Hematopoietic multipotent progenitor cell treated with erythropoietin and hydrocortisone succinate and interleukin-3 and kit ligand, for 4 days (in vitro differentiated cells): ENCODE measurements at regions not wholly inside any gene's neighbourhood (a gene's known extent, or its start where the extent isn't known, plus 50 kb on each side); places are given as distances from the start of the nearest gene placed in this dataset.
"Not testable (repeated sequence)": the region's sequence is repeated elsewhere in the genome, so short reads cannot be mapped to it uniquely, and the experiment has no call there.

Source experiments
- DNase-seq: peaks from one replicate; pipeline ENCODE4 v3.0.0-alpha.2; 2015

DNA sequence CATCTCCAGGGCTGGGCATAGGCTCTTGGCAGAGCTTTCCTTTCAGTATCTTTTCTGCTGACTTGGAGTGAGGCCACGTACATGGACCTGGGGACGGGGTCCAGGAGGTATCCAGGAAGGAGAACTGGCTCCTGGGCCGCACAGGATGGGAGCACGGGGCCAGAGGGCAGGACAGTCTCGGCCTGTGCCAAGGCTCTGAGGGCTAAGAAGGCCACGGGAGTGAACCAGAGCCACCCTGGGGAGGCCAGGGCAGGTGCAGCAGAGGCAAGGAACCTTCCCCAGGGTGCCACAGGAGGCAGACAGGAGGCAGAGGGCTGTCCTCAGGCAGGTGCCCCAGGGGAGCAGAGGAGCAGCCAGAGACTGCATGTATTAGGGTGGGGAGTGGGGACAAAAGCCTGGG, 50.3 kb downstream of the PLXNA1 start:
- DNase-seq: no peak

DNA sequence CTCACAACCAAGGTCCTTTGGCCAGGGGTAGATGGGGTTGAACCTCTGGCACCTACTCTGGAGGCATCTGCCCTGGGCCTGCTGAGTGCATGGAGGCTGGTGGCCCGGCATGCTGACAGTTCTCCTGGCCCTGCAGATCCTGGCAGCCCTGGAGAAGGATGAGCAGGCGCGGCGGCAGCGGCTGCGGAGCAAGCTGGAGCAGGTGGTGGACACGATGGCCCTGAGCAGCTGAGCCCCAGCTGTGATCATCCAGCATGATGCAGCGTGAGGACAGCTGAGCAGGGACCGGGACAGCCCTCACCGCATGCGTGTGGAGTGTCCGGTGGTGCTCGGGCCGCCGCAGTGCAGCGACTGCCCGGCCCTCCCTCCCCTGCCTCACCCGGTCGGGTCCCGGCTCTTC, 50.9 kb downstream of the PLXNA1 start:
- no peak for DNase-seq

DNA sequence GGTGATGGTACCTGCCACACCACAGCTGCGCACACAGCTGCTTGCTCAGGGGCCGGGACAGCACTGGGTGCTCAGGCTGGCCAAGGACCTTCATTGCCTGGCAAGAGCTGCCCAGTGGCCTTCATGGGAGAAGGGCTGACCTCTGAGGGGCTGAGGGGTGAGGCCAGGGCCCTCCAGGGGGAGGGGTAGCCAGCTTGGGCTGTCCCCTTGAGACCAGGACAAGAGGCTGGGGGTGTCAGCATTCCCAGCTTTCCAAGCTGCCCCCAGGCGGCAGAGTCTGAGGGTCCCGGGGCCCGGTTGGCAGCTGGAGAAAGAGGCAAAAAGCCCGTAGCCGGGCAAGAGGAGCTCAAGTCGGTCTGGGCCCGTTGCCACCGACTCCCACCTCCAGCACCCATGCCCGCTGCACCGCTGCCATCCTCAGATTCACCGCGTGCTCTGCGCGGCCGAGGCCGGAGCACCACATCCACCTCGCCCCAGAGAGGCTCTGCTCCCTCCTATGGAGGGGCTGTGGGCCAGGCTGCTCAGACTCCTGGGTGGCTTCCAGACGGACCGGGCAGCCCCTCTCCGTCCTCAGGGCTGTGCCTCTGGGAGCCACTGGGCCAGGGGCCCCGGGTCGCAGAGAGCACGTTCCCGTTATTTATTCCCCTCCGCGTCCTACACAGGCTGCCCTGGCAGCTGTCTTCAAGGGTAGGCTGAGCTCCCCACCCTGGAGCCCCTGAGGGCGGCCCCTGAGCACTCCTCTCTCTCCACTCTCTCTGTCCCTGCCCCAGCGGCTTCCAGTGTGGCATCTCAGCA, 51.5 kb downstream of the PLXNA1 start:
- DNase-seq: no peak

DNA sequence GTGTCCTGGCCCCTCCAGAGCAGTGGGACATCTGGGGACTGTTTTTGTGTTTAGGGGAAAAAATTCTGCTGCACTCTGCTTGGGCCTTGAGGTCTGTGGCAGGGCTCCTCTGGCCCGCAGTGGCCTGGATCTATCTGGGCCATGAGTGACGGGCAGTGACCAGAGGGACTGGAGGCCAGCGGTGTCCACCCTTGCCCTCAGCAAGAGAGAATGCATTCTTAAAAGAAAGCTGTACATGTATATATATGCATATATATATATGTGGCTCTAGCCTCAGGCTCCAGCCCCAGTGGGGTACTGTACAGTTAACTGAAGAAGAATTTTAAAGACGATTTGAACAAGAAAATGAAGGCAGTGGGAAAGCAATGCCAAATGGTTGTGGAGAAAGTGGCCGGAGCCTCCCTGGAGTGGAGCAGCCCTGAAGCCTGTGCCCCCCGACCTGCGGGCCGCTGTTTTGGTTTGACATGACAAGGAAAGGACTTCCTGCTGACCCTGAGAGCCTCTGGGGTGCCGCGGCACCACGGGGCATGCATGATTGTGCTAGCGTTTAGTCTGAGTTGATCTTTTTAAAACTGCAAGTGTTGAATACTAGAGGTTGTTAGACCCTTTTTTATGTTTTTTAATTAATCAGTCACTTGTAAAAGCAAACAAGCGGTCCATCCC, 52.2 kb downstream of the PLXNA1 start:
- no peak for DNase-seq

DNA sequence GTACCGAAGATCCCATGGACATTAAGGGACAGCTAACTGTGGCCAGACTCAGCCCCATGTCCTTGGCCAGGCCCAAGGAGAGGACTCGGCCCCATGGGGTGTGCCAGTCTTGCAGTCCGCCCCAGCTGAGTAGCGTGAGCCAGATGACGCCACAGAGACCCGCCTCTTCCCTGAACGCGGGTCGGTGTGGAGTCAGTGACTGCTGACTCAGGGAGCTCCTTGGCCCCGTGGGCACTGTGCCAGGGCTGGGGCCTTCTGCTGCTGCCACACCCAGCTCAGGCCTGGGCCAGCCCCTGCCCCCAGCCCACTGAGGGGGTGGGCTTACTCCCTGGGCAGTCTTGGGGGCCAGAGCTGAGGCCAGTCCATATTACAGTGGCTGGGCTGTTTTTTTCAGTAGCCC, 52.8 kb downstream of the PLXNA1 start:
- peak; percentile 60 for DNase-seq

DNA sequence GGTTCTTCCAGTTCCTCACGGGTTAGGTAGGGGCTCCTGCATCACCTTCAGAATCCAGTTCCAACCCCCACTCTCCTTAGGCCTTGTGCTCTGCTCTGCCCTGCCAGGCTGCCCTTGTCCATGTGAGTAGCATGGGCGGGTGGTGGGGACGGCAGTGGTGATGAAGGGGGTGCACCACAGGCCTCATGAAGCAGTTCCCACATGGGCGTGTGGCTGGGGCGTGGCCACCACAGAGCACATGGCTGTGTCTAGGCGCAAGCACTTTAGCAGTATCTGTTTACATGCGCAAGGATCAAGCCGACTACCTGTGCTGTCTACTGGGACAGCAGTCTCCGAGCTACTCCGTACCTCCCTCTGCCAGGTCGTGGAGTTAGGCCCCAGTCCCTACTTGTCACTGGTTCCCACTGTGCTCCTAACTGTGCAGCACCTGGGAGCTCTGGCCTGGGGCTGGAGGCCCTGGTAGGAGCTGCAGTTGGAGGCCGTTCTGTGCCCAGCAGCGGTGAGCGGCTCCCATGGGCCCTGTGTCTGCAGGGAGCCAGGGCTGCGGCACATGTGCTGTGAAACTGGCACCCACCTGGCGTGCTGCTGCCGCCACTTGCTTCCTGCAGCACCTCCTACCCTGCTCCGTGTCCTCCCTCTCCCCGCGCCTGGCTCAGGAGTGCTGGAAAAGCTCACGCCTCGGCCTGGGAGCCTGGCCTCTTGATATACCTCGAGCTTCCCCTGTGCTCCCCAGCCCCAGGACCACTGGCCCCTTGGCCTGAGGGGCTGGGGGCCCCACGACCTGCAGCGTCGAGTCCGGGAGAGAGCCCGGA, 53.5 kb downstream of the PLXNA1 start:
- peak; percentile 61 for DNase-seq

DNA sequence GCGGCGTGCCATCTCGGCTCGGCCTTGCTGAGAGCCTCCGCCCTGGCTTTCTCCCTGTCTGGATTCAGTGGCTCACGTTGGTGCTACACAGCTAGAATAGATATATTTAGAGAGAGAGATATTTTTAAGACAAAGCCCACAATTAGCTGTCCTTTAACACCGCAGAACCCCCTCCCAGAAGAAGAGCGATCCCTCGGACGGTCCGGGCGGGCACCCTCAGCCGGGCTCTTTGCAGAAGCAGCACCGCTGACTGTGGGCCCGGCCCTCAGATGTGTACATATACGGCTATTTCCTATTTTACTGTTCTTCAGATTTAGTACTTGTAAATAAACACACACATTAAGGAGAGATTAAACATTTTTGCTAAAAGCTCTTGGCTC, 54.1 kb downstream of the PLXNA1 start:
- DNase-seq: no peak

DNA sequence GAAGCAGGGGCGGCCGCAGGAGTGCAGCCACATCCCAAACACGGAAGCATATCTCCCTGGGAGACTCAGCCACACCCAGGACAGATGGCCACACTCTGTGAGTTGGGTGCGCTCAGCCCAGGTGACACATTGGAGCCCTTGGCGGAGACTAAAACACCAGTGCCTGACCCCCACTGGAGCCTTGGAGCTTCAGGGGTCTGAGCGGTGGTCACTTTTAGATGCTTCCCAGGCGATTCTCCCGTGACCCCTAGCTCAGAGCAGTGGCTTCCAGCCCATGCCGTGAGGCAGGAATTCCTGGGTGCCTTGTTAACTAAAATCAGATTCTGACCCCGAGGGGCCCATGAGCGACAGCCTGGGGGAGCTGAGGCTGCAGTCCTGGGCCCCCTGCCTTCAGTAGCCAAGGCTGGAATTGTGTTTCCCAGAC, 54.5 kb downstream of the PLXNA1 start:
- DNase-seq: no peak

DNA sequence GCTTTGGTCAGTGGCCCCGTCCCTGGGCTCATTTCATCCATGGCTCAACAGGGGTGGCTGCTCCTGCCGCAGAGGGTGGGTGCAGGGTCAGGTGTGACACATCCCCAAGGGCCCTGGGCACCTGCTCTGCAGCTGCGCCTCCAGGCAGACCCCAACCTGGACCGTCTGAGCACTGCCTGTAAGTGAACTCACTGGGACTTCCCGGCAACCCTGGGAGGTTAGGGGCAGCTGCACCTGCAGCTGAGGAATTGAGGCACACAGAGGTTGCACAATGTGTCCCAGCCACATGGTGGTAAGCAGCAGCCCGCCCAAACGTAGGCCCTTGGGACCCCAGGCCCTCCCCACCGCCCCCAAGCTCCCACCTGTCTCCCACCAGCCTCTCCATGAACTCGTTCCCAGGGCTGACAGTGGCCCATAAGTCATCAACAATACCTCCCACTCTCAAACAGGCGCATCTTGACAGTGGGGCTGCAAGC, 55.1 kb downstream of the PLXNA1 start:
- no peak for DNase-seq

DNA sequence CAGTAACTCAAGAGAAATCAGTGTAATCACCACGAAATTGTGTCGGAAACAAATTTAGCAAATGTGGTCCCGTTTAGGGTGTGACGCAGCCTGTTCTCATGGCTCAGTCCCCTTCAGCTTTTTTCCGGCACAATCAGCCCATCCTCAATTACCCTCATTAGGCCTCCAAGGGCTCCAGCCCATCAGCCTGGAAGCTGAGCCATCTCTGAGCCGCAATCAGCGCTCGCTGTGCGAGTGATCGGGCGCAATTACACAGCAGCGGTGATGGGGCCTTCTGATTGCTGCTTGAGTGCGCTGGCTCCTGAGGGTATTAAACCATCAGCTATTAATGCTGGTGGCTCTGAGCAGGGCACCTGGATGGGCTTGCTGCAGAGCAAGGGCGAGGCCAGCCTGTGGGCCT, 55.6 kb downstream of the PLXNA1 start:
- DNase-seq: no peak

DNA sequence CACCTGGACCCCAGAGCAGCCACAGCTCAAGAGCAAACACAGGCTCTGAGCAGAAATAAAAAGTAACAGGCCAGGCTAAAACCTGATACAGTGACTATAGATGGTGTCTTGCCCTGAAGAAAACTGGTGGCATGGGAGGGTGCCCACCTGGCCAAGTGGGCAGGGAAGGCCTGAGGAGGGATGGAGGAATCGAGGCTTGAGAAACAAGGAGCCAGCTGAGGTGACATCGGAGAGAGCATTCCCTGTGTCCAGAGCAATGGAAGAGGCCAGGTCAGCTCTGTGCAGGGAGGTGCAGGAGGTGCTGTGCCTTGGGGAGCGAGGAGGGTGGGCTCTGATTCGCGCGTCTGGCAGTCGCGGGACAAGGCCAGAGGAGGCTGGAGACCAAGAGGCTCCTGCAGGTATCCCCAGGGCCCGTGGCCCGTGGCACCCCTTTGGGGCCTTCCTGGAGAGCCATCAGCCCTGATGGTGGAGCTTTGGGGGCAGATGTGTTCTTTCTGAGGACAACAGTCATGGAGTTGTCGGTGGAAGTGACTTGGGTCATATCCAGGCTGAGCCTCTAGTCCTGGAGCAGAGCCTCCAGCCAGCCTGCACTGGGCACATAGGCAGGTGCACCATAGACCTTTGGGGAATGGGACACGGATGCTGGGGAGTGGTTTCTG, 56.1 kb downstream of the PLXNA1 start:
- no peak for DNase-seq

DNA sequence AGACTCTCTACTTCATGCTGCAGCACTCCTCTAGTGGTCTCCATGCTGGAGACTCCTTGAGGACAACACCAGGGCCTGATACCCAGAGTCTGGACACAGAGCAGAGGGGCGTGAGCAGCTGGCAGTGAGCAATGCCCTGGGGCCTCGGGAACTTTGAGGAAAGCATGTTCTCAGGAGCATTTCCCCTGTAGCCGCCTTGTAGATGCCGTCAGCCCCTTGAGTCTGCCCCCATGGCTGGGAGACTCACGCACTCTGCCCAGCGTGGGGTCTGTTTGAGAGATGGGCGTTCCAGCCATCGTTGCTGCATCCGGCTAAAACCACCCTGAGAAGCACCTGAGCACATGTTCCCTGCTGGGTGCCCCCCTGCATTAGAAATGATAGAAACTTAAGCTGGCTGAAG, 56.8 kb downstream of the PLXNA1 start:
- no peak for DNase-seq

DNA sequence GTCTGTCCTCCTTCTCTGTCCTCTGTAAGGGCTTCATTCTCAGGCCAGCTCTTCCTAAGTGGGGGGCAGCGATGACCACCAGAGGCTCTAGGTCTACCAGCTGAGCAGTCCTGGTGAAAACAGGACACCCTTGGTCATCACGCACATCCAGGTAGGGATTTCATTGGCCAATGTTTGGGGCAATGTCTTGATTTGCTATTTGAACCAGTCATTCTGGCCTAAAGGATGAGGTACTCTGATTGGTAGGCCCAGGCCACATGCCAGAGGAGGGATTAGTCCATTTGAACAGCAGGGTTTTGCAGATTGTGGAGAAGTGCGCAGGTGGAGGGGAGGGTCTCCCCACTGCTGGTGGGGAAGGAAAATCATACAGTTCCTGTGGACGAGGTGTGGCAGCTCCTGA, 57.3 kb downstream of the PLXNA1 start:
- DNase-seq: no peak

DNA sequence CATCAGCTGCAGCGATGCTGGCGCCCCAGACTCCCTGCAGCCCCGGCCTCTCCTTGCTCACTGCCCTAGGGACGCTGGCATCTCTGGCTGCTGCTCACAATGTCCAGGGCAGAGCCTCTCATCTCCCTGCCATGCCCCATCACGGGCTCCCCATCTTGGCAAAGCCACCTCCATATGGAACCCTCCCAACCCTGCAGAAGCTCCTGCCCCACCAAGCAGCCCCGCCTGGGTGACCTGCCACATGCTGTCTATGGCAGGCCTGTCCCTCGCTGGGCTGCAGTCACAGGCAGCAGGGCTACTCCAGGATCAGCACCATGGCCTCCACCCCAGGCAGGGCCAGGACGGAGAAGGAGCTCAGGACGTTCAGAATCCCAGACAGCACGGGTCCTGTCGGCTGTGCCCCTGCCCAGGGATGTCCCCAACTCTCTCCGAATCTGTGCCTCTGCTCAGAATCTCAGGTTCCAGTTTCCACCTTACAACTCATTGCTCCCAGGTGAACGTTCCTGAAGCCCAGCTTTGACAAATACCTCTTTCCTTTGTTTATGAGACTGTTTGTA, 58.4 kb downstream of the PLXNA1 start:
- DNase-seq: no peak

DNA sequence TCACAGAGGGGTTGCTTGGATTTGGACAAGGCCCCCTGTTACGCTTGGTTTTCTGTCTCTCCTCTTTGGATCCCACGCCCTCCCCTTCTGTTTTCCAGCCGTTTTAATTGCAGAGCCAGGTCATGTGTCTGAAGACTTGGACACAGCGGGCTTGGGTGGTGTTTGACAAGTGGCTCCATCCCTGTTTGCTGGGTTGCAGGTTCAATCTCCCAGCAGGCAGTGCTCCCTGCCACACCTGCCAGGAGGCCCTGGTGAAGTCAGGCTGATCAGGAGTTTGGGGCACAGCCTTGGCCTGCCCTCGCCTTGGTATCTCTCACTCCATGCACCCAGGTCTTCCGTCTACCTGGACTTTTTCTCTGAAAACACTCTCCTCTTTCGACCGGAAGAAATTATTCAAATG, 59.0 kb downstream of the PLXNA1 start:
- no peak for DNase-seq

DNA sequence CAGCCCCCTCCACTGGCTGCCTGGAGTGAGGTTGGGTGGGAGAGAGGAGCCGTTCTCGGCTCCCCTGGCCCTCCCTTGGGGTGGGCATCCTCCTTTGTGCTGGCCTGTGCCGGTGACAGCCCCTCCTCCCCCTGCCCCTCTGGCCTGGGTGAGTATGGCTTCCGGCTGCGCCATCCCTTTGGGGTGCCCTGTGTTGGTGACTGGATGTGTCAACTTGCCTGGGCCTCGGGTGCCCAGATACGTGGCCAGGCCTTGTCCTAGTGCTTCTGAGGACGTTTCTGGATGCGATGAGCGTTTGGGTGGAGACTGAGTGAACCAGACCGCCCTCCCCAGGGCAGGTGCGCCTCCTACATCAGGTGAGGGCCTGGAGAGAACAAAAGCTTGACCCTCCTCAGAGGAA, 59.7 kb downstream of the PLXNA1 start:
- DNase-seq: no peak

DNA sequence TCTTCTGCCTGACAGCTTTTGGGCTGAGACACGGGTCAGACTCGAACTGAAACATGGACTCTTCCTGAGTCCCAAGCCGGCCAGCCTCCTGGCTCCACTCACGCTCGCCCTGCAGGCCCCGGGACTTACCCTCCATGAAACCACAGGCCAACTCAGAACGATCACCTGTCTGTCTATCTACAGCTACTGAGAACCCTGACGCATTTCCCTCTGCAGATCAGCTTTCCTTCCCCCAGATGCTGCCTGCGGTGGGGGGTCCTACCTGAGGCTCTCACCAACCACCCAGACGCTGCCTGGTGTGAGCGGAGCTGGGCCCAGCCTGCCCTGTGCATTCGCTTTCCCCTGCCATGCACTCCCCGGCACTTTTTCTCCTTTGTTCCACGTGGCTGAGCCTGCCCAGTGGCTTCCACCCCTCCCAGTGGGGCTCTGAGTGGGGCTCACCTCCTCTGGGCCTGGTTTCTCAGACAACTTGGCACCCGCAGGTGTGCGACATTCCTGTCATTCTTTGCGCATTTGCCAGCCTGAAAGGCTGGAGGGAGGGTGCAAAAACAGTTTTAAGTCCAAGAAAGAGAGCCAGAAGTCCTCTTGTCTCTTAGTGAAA, 60.2 kb downstream of the PLXNA1 start:
- no peak for DNase-seq

DNA sequence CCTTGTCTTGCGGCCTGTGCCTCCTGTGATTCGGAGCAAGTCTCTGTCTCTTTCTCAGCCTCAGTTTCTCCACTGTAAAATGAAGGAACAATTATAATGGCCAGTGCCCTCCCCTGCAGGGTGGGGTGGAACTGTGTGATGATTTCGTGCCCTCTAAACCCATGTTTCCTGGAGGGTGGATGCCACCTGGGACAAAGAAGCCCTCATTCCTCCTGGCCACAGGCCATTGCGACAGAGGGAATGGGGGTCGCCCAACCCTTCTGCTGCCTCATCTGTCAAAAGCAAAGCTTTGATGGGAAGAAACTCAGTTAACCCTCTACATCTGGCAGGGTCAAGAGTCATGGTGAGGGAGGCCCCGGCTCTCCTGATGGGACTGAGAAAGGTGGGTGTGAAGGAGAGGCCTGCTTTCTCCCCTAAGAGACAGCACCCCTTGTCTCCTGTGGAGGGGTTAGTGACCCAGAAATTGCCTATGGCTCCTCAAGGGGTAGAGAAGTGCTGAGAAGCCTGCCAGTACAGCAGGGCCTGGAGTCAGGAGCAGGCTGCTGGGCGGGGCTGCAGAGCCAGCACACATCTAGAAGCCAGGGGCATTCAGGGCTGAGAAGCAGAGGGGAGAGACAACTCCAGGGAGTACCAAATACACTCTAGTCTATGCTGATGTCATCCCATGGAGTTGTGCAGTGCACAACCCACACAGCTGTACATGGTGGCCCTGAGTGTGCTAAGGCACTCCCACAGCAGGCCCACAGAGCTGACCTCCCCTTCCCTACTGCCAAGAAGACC, 61.0 kb downstream of the PLXNA1 start:
- no peak for DNase-seq

DNA sequence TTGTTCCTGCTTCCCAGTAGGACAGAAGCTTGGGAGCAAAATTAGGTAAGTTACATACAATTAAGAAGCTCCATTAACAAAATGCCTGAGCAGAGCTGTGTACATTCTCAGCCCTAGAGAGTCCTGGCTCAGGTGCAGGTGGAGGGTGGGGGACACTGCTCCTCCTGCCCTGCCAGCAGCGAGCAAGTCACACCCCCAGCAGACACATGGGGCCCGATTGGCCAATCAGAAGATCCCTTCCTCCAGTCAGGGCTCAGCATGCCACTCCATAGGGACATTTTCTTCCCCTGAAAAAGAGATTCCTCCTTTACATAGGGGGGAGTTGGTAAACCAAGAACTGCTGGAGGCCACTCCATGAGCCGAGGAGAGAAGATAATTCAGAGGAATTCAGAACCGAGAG, 62.1 kb downstream of the PLXNA1 start:
- no peak for DNase-seq

DNA sequence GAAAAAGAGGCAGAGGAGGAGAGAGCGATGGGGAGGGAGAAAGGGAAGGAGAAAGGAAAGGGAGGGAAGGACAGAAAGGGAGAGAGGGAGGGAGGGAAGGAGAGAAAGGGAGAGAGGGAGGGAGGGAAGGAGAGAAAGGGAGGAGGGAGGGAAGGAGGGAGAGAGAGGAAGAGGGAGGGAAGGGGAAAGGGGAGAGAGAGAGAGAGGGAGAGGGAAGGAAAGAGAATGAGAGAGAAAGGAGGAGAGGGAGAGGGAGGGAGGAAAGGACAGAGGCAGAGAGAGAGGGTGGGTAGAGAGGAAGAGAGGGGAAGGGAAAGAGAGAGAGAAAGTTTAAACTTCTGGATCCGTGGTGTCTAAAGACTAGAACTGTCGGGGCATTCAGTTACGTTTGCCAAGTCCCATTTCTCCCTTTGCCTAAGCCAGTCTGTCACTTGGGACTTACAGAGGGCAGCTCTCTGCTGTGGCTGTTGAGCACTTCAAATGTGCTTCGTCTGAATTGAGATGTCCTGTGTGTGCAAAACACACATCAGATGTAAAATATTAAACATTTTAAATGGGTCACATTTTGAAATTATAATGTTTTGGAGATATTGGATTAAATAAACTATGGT, 62.6 kb downstream of the PLXNA1 start:
- DNase-seq: no peak

DNA sequence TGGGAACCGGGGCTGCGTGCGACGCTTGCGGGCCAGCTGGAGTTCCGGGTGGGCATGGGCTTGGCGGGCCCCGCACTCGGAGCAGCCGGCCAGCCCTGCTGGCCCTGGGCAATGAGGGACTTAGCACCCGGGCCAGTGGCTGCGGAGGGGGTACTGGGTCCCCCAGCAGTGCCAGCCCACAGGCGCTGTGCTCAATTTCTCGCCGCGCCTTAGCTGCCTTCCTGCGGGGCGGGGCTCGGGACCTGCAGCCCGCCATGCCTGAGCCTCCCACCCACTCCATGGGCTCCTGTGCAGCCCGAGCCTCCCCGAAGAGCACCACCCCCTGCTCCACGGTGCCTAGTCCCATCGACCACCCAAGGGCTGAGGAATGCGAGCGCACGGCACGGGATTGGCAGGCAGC, 63.8 kb downstream of the PLXNA1 start:
- not testable (repeated sequence) for DNase-seq
